ENCODE measurements at regions not wholly inside any gene's neighbourhood (a gene's known extent, or its start where the extent isn't known, plus 50 kb on each side); places are given as distances from the start of the nearest gene placed in this dataset.
"Not testable (repeated sequence)": the region's sequence is repeated elsewhere in the genome, so short reads cannot be mapped to it uniquely, and the experiment has no call there.

GRCh38 chr2:215729985-215730620 is 283.2 kb downstream of the MREG start:
- no peak overlapping the region for H3K4me3 Mint-ChIP-seq
- H3K36me3 Mint-ChIP-seq: no peaks in the 10 kb centered on the region
- H3K27me3 Mint-ChIP-seq: peaks cover under 1 to 4% (median 3%) of the 10 kb centered on the region in 3 donors
- H3K4me1 Mint-ChIP-seq: peaks cover 0 to 8% (median 5%) of the 10 kb centered on the region in 3 donors
- DNase-seq (no peak), ATAC-seq (ENCODE audit: low read depth in 2 of 2) (no peak)
- peaks cover 0 to 1% (median 0%) of the 10 kb centered on the region in 7 donors for H3K9me3 Mint-ChIP-seq
- no peak overlapping the region for H3K27ac Mint-ChIP-seq

GRCh38 chr2:215728504-215729065 is 284.8 kb downstream of the MREG start:
- no peak for ATAC-seq (ENCODE audit: low read depth in 2 of 2)
- Mint-ChIP-seq H3K36me3 (no peaks in the 10 kb centered on the region), H3K4me3 (no peak overlapping the region), H3K4me1 (peaks cover 0 to 15% (median 5%) of the 10 kb centered on the region in 3 donors), H3K27ac (no peak overlapping the region), H3K27me3 (peaks cover 0 to 7% (median 4%) of the 10 kb centered on the region in 3 donors), H3K9me3 (peaks cover 0 to 4% (median 0%) of the 10 kb centered on the region in 7 donors)
- no peak for DNase-seq

DNA sequence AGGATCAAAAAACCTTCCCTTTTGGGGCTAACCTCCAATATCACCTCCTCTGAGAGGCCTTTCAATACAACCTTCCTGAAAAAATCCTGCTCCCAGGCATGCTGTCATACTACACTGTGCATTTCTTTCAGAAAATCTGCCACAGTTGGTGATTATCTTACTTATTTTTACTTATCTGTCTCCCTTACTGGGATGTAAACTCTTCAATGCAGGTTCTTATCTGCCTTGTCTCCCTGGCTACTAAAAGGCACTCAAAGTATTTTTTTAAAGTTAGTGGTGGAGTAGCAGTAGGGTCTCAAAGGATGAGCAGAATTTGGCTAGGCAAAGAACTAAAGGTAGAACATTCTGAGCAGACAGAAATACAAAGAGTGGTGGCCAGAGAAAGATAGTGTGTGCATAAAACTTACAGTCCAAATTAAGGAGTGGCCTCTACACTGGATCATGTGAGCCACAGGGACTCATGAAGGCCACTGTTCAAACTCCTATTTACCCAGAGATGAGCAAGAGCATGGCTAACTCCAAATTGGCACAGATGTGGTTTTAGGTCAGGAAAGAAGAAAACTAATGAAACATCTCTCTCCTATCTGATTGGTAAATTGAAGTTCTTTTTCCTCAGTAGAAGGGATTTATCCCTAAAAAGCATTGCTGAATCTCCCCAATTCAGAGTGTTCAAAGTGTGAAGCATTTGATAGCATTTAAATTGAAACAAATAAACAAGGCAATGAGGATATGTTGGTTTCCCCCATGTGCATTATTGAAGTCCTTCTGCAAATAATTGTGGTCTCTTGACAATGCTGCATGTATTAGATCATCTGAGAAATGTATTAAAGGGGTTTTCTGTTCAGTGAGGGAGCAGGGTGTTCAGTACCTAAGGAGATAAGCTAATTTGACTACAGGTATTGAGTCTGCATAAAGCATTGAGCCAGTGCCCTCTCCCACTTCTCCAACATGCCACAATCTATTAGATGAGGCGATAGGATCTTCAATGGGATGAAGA is 285.5 kb downstream of the MREG start:
- Mint-ChIP-seq H3K4me3 (no peak overlapping the region), H3K36me3 (no peaks in the 10 kb centered on the region), H3K4me1 (peaks cover 0 to 15% (median 5%) of the 10 kb centered on the region in 3 donors), H3K27me3 (peaks cover 0 to 7% (median 4%) of the 10 kb centered on the region in 3 donors), H3K27ac (no peak overlapping the region), H3K9me3 (peaks cover 0 to 4% (median 0%) of the 10 kb centered on the region in 7 donors)
- ATAC-seq (ENCODE audit: low read depth in 2 of 2) (no peak), DNase-seq (no peak)

- H3K27me3 Mint-ChIP-seq: peaks cover 0 to 7% (median 0%) of the 10 kb centered on the region in 3 donors
- no peak overlapping the region for H3K4me3 Mint-ChIP-seq
- H3K4me1 Mint-ChIP-seq: peaks cover 0 to 15% (median 5%) of the 10 kb centered on the region in 3 donors
- no peak overlapping the region for H3K27ac Mint-ChIP-seq
- ATAC-seq (ENCODE audit: low read depth in 2 of 2) (no peak), DNase-seq (no peak)
- H3K9me3 Mint-ChIP-seq: peaks cover 0 to 4% (median 2%) of the 10 kb centered on the region in 7 donors
- H3K36me3 Mint-ChIP-seq: no peaks in the 10 kb centered on the region
These were observed 287.3 kb downstream of the MREG start for GRCh38 chr2:215726070-215726469.

GRCh38 chr2:215724146-215724545 is 288.3 kb upstream of the FN1 start:
- H3K36me3 Mint-ChIP-seq: no peaks in the 10 kb centered on the region
- DNase-seq: no peak
- H3K27ac Mint-ChIP-seq: no peak overlapping the region
- H3K9me3 Mint-ChIP-seq: peaks cover 0 to 4% (median 2%) of the 10 kb centered on the region in 7 donors
- peaks cover 0 to 15% (median 5%) of the 10 kb centered on the region in 3 donors for H3K4me1 Mint-ChIP-seq
- ATAC-seq (ENCODE audit: low read depth in 2 of 2): no peak
- H3K4me3 Mint-ChIP-seq: no peak overlapping the region
- H3K27me3 Mint-ChIP-seq: peaks cover 0 to 7% (median 0%) of the 10 kb centered on the region in 3 donors

GRCh38 chr2:215723631-215724011 is 287.8 kb upstream of the FN1 start:
- no peak overlapping the region for H3K27ac Mint-ChIP-seq
- peaks cover 0 to 4% (median 2%) of the 10 kb centered on the region in 7 donors for H3K9me3 Mint-ChIP-seq
- no peak overlapping the region for H3K4me3 Mint-ChIP-seq
- peaks cover 0 to 10% (median 5%) of the 10 kb centered on the region in 3 donors for H3K4me1 Mint-ChIP-seq
- DNase-seq: no peak
- peaks cover 0 to 7% (median 0%) of the 10 kb centered on the region in 3 donors for H3K27me3 Mint-ChIP-seq
- no peaks in the 10 kb centered on the region for H3K36me3 Mint-ChIP-seq
- no peak for ATAC-seq (ENCODE audit: low read depth in 2 of 2)

GRCh38 chr2:215722986-215723630 is 287.2 kb upstream of the FN1 start:
- Mint-ChIP-seq H3K9me3 (peaks cover 0 to 4% (median 2%) of the 10 kb centered on the region in 7 donors), H3K4me1 (peaks cover 0 to 7% (median 1%) of the 10 kb centered on the region in 3 donors), H3K27ac (no peak overlapping the region), H3K27me3 (peaks cover 0 to 7% (median 0%) of the 10 kb centered on the region in 3 donors), H3K4me3 (no peak overlapping the region), H3K36me3 (no peaks in the 10 kb centered on the region)
- DNase-seq: no peak
- no peak for ATAC-seq (ENCODE audit: low read depth in 2 of 2)

DNA sequence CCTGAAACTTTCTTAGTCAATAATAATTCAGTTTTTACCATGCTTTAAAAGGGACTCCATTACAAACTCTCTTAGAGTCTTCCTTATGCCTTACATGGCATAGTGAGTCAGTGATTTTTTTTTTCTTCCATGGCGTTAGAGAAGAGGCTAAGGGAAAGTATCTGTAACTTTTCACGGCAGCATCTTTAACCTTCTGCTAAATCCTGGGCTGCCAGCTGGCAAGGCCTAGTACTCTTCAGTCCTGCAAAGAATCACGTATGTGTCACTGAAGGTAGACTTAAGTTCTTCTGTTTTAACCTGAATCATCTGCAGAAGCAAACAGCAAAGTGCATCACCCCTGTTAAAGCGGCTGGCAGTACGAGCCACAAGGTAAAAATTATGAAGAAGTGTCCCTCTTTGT is 286.3 kb upstream of the FN1 start:
- no peak for DNase-seq
- Mint-ChIP-seq H3K36me3 (no peaks in the 10 kb centered on the region), H3K27me3 (peaks cover 0 to 7% (median 0%) of the 10 kb centered on the region in 3 donors), H3K4me3 (no peak overlapping the region), H3K4me1 (peaks cover 0 to 7% (median 0%) of the 10 kb centered on the region in 3 donors), H3K27ac (no peak overlapping the region), H3K9me3 (peaks cover 0 to 4% (median 2%) of the 10 kb centered on the region in 7 donors)
- ATAC-seq (ENCODE audit: low read depth in 2 of 2): no peak

DNA sequence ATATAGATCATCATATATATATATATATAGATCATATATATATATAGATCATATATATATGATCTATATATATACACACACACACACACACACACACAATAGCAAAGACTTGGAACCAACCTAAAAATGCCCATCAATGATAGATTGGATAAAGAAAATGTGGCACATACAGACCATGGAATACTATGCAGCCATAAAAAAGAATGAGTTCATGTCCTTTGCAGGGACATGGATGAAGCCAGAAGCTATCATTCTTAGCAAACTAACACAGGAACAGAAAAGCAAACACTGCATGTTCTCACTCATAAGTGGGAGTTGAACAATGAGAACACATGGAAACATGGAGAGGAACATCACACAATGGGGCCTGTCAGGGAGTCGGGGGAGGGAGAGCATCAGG is 285.6 kb upstream of the FN1 start:
- DNase-seq; H3K27me3 Mint-ChIP-seq; ATAC-seq (ENCODE audit: low read depth in 2 of 2); H3K4me3 Mint-ChIP-seq; H3K36me3 Mint-ChIP-seq; H3K27ac Mint-ChIP-seq; H3K9me3 Mint-ChIP-seq; H3K4me1 Mint-ChIP-seq: not testable (repeated sequence)

DNA sequence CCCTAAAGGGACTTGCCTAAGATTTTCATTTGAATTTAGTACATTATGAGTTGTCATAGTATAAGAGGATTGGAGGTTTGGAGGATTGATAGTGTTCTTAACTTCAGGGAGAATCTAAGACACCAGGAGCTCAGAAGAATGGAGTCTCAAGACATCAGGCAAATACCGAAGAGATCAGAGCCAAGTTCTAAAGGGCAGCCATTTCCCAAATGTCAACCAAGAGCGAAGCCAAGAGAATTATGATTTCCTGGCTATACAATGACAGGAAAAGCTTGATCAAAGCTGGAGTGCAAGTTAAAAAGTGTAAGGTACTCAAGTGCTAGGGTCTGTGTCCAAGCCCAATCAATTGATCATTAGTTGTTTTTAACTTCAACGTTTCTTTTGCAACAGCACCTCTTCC is 283.0 kb upstream of the FN1 start:
- Mint-ChIP-seq H3K36me3 (no peaks in the 10 kb centered on the region), H3K9me3 (peaks cover 0 to 4% (median 0%) of the 10 kb centered on the region in 7 donors), H3K27ac (no peak overlapping the region), H3K27me3 (peaks cover 4 to 8% (median 8%) of the 10 kb centered on the region in 3 donors), H3K4me1 (peaks cover 0 to 1% (median 0%) of the 10 kb centered on the region in 3 donors), H3K4me3 (no peak overlapping the region)
- no peak for ATAC-seq (ENCODE audit: low read depth in 2 of 2)
- DNase-seq: no peak

- H3K4me1 Mint-ChIP-seq: no peaks in the 10 kb centered on the region
- ATAC-seq (ENCODE audit: low read depth in 2 of 2): no peak
- H3K27me3 Mint-ChIP-seq: peaks cover 8 to 9% (median 8%) of the 10 kb centered on the region in 3 donors
- H3K27ac Mint-ChIP-seq: no peak overlapping the region
- no peaks in the 10 kb centered on the region for H3K36me3 Mint-ChIP-seq
- H3K4me3 Mint-ChIP-seq: no peak overlapping the region
- peaks cover 0 to 4% (median 0%) of the 10 kb centered on the region in 7 donors for H3K9me3 Mint-ChIP-seq
- no peak for DNase-seq
These were observed 282.6 kb upstream of the FN1 start for GRCh38 chr2:215718436-215718835.

DNA sequence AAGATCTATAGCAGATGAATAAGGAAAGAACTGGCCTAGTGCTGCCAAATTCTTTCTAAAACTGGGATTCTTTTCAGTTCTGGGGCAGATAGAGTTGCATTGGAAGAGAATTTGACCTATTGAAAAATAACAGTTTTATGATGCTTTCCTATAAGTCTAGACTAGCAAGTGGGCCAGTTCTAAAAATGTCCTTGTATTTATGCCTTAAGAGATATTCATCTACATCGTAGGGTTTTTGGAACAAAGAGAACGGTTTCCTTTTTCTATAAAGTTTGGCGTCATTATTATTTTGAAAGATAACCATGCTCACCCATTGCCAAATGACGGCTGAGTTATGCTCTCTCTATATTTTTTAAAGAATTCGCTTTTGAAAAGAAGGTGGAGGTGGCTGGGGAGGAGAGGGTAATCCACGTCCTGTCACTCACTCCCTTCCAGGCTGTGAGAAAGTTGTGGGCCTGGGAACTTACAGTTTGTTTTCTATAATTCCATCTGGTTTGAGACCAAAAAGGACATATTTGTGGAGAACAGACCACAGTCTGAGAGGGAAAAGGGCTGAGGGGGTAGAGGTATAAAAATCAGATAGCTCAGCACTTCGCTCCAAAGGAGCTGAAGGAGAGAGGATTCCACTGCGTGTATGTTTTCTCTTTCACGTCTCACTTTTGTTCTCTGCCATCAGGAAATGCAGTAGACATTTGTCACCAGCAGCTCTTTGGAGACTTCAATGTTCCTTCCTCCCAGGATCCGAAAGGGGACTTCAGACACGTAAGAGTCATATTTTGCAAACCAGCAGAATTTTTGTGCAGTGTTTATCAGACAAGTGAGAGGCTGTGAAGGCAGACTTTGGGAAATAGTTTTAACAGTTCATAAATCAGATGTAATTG is 281.9 kb upstream of the FN1 start:
- ATAC-seq (ENCODE audit: low read depth in 2 of 2) (no peak), DNase-seq (no peak)
- Mint-ChIP-seq H3K27ac (no peak overlapping the region), H3K9me3 (peaks cover 0 to 4% (median 0%) of the 10 kb centered on the region in 7 donors), H3K4me1 (no peaks in the 10 kb centered on the region), H3K27me3 (peaks cover 8 to 16% (median 14%) of the 10 kb centered on the region in 3 donors), H3K36me3 (no peaks in the 10 kb centered on the region), H3K4me3 (no peak overlapping the region)
